ENCODE measurements at regions not wholly inside any gene's neighbourhood (a gene's known extent, or its start where the extent isn't known, plus 50 kb on each side); places are given as distances from the start of the nearest gene placed in this dataset.

DNA sequence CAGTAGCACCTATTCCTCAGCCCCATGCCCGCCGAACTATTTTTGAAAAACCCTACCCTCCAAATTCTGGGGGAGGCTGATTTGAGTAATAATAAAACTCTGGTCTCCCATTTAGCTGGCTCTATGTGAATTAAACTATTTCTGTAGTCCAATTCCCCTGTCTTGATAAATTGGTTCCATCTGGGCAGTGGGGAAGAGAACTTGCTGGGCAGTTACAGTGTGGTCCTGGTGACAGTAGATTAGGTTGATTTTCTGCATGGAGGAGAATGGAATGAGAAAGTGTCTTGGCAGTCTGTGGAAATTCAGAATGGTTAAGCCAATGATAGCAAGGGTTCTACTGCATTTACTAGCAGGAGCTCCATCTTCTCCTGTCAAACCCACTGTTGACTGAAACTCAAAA is 95.0 kb downstream of the SPP2 start:
- Histone ChIP-seq H3K27ac (ENCODE audit: low read depth, low read length) (no peak overlapping the region), H3K9me3 (ENCODE audit: low read depth, low read length) (no peaks in the 10 kb centered on the region), H3K4me1 (ENCODE audit: insufficient read depth, low read length) (peaks cover 6% of the 10 kb centered on the region), H3K4me2 (ENCODE audit: insufficient read depth, low read length) (no peak overlapping the region), H3K79me2 (ENCODE audit: insufficient read depth, low read length) (no peaks in the 10 kb centered on the region), H3K4me3 (ENCODE audit: insufficient read depth, low read length) (no peak overlapping the region), H3K27me3 (ENCODE audit: insufficient read depth, low read length) (no peaks in the 10 kb centered on the region), H4K20me1 (ENCODE audit: insufficient read depth, low read length) (no peaks in the 10 kb centered on the region), H2AFZ (ENCODE audit: low read length) (no peak overlapping the region), H3K36me3 (ENCODE audit: insufficient read depth, low read length) (no peaks in the 10 kb centered on the region)
- TF ChIP-seq, protein P1, sequence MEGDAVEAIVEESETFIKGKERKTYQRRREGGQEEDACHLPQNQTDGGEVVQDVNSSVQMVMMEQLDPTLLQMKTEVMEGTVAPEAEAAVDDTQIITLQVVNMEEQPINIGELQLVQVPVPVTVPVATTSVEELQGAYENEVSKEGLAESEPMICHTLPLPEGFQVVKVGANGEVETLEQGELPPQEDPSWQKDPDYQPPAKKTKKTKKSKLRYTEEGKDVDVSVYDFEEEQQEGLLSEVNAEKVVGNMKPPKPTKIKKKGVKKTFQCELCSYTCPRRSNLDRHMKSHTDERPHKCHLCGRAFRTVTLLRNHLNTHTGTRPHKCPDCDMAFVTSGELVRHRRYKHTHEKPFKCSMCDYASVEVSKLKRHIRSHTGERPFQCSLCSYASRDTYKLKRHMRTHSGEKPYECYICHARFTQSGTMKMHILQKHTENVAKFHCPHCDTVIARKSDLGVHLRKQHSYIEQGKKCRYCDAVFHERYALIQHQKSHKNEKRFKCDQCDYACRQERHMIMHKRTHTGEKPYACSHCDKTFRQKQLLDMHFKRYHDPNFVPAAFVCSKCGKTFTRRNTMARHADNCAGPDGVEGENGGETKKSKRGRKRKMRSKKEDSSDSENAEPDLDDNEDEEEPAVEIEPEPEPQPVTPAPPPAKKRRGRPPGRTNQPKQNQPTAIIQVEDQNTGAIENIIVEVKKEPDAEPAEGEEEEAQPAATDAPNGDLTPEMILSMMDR (IDR thresholded peaks at IDR 0.05; ENCODE audit: extremely low read depth, low read depth, low read length) = no peak
- DNase-seq (ENCODE audit: insufficient read length, low spot score, missing footprints) = no peak

DNA sequence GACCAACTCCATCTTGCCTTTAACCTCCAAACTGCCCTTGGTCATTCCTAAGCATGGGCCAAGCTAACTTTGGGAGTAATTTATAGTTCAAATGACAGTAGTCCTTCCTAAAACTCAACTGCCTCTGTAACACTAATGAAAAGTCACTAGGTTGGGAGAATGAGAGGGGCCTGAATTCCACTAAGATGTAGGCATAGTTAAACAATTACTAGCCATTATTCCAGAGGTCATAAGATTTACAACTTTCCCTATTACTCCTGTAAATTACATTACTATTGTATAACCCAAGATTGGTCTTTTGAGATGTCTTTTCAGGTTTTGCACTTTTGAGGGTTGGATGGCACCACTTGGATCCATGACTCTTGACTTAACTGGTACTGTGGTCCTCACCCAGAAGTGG is 94.6 kb downstream of the SPP2 start:
- peaks cover 6% of the 10 kb centered on the region for H3K4me1 ChIP-seq (ENCODE audit: insufficient read depth, low read length)
- no peak overlapping the region for H3K4me2 ChIP-seq (ENCODE audit: insufficient read depth, low read length)
- TF ChIP-seq, protein P1 (IDR thresholded peaks at IDR 0.05; ENCODE audit: extremely low read depth, low read depth, low read length) = no peak
- H3K27ac ChIP-seq (ENCODE audit: low read depth, low read length) = no peak overlapping the region
- no peaks in the 10 kb centered on the region for H4K20me1 ChIP-seq (ENCODE audit: insufficient read depth, low read length)
- no peaks in the 10 kb centered on the region for H3K27me3 ChIP-seq (ENCODE audit: insufficient read depth, low read length)
- no peaks in the 10 kb centered on the region for H3K79me2 ChIP-seq (ENCODE audit: insufficient read depth, low read length)
- H3K4me3 ChIP-seq (ENCODE audit: insufficient read depth, low read length) = no peak overlapping the region
- no peak overlapping the region for H2AFZ ChIP-seq (ENCODE audit: low read length)
- H3K36me3 ChIP-seq (ENCODE audit: insufficient read depth, low read length) = no peaks in the 10 kb centered on the region
- no peak for DNase-seq (ENCODE audit: insufficient read length, low spot score, missing footprints)
- H3K9me3 ChIP-seq (ENCODE audit: low read depth, low read length) = peaks cover 2% of the 10 kb centered on the region

DNA sequence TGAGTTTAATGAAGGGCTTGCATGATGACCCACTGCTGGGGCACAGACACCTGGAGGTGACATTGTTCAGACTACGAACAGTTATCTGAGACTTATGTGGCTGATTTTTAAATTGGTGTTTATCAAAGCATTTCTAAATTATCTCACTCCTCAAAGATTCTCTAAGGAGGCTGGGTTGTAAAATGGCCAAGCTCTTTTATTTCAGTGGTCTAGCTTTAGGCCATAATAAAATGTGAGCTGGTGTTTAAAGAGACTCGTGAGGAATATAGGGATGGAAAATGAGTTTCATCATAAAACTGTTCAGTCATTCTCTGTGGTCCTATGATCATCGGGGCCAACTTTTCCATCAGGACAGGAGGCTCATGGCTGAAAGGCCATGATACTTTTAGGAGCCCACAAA is 93.4 kb downstream of the SPP2 start:
- no peak overlapping the region for H3K27ac ChIP-seq (ENCODE audit: low read depth, low read length)
- H2AFZ ChIP-seq (ENCODE audit: low read length) = no peak overlapping the region

DNA sequence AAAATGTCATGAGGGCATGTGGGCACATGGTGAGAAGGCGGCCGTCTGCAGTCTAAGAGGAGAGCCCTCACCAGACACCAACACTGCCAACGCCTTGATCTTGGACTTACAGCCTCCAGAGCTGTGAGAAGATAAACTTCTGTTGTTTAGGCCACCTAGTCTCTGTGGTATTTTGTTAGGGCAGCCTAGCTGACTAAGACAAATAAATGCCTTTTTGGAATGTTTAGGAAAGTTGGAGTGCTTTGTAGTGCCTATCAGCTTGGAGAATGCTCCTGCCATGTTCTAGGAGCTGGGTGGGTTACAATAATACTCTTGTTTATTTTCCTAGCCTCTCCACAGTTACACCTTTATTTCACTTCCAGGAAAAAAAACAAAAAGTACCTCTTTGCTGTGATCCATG is 92.0 kb downstream of the SPP2 start:
- Histone ChIP-seq H3K4me3 (ENCODE audit: insufficient read depth, low read length) (no peak overlapping the region), H3K4me2 (ENCODE audit: insufficient read depth, low read length) (no peak overlapping the region), H4K20me1 (ENCODE audit: insufficient read depth, low read length) (no peaks in the 10 kb centered on the region), H2AFZ (ENCODE audit: low read length) (no peak overlapping the region), H3K4me1 (ENCODE audit: insufficient read depth, low read length) (peaks cover 6% of the 10 kb centered on the region), H3K79me2 (ENCODE audit: insufficient read depth, low read length) (no peaks in the 10 kb centered on the region), H3K36me3 (ENCODE audit: insufficient read depth, low read length) (no peaks in the 10 kb centered on the region), H3K27ac (ENCODE audit: low read depth, low read length) (no peak overlapping the region), H3K27me3 (ENCODE audit: insufficient read depth, low read length) (no peaks in the 10 kb centered on the region), H3K9me3 (ENCODE audit: low read depth, low read length) (peaks cover 2% of the 10 kb centered on the region)
- DNase-seq (ENCODE audit: insufficient read length, low spot score, missing footprints) = no peak
- TF ChIP-seq, protein P1 (IDR thresholded peaks at IDR 0.05; ENCODE audit: extremely low read depth, low read depth, low read length) = no peak

More for the DNA sequence above, 93.4 kb downstream of the SPP2 start:
- peaks cover 2% of the 10 kb centered on the region for H3K9me3 ChIP-seq (ENCODE audit: low read depth, low read length)
- H3K27me3 ChIP-seq (ENCODE audit: insufficient read depth, low read length) = no peaks in the 10 kb centered on the region
- no peaks in the 10 kb centered on the region for H3K36me3 ChIP-seq (ENCODE audit: insufficient read depth, low read length)
- H3K4me3 ChIP-seq (ENCODE audit: insufficient read depth, low read length) = no peak overlapping the region
- no peak overlapping the region for H3K4me2 ChIP-seq (ENCODE audit: insufficient read depth, low read length)
- DNase-seq (ENCODE audit: insufficient read length, low spot score, missing footprints) = no peak
- TF ChIP-seq, protein P1 (IDR thresholded peaks at IDR 0.05; ENCODE audit: extremely low read depth, low read depth, low read length) = no peak
- H3K79me2 ChIP-seq (ENCODE audit: insufficient read depth, low read length) = no peaks in the 10 kb centered on the region
- H3K4me1 ChIP-seq (ENCODE audit: insufficient read depth, low read length) = peaks cover 6% of the 10 kb centered on the region
- no peaks in the 10 kb centered on the region for H4K20me1 ChIP-seq (ENCODE audit: insufficient read depth, low read length)
